ENCODE measurements at regions not wholly inside any gene's neighbourhood (a gene's known extent, or its start where the extent isn't known, plus 50 kb on each side); places are given as distances from the start of the nearest gene placed in this dataset.
"Not testable (repeated sequence)": the region's sequence is repeated elsewhere in the genome, so short reads cannot be mapped to it uniquely, and the experiment has no call there.

DNA sequence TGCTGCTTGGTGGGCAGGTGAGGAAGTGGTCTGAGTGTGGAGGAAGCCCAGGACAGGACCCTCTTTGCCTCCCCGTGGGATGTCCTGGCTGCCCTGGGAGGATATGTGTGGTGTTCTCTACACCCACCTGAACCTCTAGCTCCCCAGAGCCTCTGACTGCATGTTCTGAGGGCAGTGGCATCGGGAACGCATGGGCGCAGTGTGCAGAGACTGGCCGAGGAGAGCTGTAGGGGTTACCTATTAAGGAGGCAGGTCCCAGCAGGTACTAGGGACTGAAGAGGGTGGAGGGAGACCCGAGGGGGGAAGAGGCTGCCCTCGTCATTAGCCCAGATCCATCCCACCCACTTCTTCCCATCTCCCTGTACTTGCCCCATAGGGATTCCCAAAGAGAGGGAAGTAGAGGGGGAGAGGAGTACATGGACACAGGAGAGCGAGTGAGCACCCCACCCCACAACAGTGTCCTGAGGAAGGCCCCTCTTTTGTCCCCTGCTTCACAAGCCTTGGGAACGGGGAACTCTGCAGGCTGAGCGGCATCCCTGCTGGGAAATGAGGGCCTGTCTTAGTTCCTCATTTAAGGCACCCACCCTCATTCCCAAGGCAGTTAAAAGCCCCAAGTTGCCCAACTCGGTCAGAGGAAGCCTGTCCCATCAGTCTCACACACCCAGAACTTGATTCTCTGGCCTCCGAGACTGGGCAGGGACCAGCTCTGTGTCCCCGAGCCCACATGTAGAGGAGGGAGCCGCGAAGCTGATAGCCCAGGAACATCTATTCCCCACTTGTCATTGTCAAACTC, 208.5 kb upstream of the PLGLB2 start:
- TF ChIP-seq, protein P1, sequence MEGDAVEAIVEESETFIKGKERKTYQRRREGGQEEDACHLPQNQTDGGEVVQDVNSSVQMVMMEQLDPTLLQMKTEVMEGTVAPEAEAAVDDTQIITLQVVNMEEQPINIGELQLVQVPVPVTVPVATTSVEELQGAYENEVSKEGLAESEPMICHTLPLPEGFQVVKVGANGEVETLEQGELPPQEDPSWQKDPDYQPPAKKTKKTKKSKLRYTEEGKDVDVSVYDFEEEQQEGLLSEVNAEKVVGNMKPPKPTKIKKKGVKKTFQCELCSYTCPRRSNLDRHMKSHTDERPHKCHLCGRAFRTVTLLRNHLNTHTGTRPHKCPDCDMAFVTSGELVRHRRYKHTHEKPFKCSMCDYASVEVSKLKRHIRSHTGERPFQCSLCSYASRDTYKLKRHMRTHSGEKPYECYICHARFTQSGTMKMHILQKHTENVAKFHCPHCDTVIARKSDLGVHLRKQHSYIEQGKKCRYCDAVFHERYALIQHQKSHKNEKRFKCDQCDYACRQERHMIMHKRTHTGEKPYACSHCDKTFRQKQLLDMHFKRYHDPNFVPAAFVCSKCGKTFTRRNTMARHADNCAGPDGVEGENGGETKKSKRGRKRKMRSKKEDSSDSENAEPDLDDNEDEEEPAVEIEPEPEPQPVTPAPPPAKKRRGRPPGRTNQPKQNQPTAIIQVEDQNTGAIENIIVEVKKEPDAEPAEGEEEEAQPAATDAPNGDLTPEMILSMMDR (IDR thresholded peaks at IDR 0.05) = not testable (repeated sequence)
- TF ChIP-seq POLR2AphosphoS5 (IDR thresholded peaks at IDR 0.05) = not testable (repeated sequence)
